Central memory CD4-positive, alpha-beta T cell (primary cell): ENCODE measurements at regions not wholly inside any gene's neighbourhood (a gene's known extent, or its start where the extent isn't known, plus 50 kb on each side); places are given as distances from the start of the nearest gene placed in this dataset.
"Not testable (repeated sequence)": the region's sequence is repeated elsewhere in the genome, so short reads cannot be mapped to it uniquely, and the experiment has no call there.

Experiments
- DNase-seq: peaks from one replicate; pipeline ENCODE4 v3.0.0; 2022

DNA sequence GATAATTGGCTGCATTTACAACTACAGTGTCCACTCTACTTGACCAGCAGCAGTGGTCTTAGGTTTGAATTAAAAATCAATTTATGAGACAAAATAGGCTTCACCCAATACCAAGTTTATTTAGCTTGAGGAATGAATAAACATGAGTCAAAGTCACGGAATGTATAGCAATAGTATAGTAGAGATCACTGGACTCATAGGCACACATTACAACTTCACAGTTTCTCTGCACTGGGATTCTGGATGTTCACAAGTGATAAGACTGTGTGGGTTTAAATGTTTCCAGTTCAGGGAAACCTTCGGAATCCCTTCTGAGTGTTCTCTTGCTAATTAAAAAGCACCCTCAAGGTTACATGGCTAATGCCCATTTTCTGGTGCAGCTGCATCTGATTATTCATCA, 1064.9 kb downstream of the SLITRK5 start:
- DNase-seq = no peak

DNA sequence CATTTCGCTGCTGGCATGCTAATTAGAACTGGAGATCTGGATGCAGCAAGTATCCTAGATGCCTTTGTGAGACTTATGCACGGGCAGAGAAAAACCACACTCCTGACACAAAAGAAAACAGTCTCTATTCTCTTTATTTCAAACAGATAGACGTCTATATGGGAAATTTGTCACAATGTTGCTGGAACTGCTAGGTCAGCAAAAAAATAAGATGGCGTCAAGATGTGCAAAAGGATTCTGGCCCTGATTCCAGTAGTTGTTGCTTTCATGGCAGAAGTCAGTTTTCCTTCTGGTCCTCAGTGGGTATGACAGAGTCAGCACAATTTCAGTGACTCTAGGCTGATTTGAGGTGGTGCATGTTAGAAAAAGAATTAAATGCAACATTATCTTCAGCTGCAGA, 1068.0 kb downstream of the SLITRK5 start:
- no peak for DNase-seq

GRCh38 chr13:88744289-88744688, 1073.1 kb downstream of the SLITRK5 start:
- no peak for DNase-seq

GRCh38 chr13:88745011-88745410, 1073.8 kb downstream of the SLITRK5 start:
- no peak for DNase-seq

DNA sequence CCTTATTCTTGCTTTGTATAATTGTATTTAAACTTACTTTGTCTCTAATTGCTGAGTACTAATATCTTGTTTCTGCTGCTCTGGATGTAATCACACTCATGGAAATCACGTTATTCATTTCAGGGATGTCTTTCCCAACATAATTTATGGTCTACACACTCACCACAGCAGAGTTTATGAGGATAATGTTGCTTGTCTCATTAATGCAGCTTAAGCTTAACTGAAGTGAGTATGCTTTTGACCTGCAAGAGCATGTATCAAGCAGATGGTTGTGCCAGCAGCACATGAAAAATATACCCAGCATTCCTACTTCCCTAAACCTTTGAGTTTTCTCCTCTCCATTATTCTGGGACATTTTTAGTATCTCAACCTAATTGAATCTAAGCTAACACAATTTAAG, 1080.9 kb downstream of the SLITRK5 start:
- no peak for DNase-seq

DNA sequence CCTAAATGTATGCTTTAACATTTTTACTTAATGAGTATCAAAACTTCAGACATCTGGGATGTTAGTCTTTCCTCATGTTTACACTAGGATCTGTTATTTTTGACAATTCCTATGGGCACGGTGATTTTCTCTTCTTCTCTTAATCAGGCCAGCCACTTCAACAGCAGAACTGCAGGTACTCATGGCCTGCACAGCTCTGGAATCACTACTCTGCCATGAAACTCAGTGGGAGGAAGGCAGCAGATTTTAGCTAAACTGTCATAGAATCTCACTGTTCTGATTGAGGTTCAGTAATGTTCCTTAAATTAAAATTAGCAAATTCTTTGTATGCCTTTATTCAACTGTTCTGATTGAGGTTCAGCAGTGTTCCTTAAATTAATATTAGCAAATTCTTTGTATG, 1083.0 kb downstream of the SLITRK5 start:
- DNase-seq = no peak

DNA sequence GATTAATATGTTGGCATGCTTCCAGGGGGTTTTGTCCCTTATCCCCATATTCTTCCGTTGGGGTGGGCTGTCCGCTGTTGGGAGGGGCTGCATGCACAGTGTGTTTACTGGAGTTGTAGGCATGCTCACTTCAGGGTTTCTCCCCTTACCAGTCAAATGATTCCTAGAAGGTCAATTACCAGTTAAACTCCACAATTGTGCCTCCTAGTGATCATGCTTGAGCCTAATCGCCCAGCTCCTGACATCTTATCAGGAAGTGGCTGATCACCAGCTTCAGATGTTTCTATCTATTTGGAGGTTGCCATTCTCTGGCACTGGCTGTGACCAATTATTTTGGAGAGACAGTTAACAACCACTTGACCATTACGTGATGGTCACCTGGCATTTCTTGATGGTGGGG, 1090.0 kb downstream of the SLITRK5 start:
- no peak for DNase-seq

- no peak for DNase-seq
These were observed 1092.9 kb downstream of the SLITRK5 start for GRCh38 chr13:88764103-88764502.

DNA sequence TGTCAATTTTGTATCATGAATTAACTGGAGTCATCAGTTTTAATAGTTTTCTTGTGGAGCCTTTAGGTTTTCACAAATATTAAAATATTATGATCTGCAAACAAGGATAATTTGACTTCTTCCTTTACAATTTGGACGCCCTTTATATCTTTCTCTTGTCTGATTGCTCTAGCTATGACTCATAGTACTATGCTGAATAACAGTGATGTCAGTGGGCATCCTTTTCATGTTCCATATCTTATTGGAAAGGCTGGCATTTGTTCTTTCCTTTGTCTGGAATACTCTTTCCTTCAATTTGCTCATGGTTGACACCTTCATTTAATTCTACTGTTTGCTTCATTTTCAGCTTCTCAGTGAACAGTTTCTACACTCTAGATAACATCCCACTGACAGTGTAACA, 1129.3 kb downstream of the SLITRK5 start:
- no peak for DNase-seq

DNA sequence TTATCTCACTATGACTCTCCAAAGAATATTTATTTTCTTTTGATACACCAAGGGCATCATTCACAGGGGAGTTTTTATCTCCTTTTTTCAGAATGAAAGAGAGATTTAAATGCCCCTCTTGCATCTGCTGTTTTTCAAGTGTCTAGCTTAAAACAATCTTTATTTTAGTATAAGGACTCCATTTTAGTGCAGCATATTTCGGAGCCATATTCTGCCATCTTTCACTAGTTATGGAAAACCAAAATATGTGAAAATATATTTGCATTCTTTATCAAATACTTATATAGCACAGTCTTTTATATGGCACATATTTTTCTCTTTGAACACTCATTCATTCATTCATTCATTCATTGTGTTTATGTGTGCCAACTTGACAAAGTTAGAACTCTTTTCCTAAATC, 1130.2 kb downstream of the SLITRK5 start:
- DNase-seq = no peak

DNA sequence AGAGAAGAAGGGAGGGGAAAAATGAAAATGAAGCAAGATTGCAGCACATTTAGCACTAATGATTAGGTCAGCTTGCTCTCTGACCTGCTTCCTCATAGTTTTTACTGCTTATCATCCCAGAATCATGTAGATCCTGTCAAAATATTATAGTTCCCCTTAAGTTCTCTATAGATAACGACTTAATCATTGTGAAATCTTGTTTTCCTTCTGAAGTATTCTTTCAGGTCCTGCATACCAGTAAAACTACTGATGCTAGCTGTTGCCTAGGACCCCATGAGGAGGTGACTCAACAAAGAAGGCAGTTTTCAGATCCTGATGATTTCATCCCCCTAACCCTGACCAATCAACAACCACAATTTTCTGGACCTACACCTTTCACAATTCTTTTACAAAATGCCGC, 1131.7 kb downstream of the SLITRK5 start:
- no peak for DNase-seq

DNA sequence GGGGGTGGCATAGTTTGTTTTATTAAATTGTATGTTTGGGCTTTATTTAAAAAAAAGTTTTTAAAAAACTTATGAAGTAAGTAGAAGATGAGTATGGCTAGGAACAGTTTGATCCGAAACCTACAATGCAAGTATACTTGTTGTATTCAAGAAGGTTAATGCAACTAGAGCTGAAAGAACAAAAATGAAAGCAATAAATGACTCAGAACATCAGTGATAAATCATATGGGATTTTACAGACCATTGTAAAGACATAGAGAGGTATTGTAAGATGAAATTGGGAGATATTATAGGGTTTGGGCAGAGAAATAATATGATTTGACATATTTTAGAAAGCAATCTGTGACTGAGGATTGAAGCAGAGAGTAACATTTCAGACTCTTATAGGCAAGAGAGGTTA, 1135.3 kb downstream of the SLITRK5 start:
- no peak for DNase-seq

- no peak for DNase-seq
These were observed 1146.4 kb downstream of the SLITRK5 start for GRCh38 chr13:88817560-88817959.

DNA sequence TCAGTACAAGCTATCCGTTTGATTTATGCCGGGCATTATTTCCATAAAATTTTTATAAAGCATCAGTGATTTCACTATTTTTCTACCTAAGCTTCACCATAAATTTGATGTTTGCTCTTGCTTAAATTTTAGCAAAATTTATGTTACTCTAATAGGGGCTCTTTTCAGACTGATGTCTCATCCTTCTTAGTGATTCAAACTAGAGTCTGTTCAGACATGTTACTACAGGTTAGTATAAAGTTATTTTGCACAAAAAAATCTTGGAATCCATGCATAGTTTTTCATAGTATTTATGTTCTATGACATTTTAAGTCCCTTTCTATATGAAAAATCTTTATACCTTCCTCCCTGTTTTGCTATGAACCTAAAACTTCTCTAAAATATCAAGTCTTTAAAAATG, 1151.9 kb downstream of the SLITRK5 start:
- DNase-seq = no peak

GRCh38 chr13:88824218-88824617, 1153.0 kb downstream of the SLITRK5 start:
- no peak for DNase-seq

GRCh38 chr13:88840085-88840484, 1168.9 kb downstream of the SLITRK5 start:
- no peak for DNase-seq

DNA sequence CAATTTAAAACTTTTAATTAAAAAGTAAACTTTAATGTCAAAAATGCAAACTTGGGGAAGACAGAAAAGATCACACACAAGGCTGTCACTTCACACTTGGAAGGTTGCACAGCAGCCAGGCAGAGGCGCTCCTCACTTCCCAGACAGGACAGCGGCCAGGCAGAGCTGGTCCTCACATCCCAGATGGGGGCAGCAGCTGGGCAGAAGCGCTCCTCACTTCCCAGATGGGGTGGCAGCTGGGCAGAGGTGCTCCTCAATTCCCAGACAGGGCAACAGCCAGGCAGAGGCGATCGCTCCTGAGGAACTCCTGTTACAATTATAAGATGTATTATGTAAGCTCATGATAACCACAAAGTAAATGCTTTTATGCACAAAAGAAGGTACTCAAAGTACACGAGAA, 1181.1 kb downstream of the SLITRK5 start:
- DNase-seq = not testable (repeated sequence)

DNA sequence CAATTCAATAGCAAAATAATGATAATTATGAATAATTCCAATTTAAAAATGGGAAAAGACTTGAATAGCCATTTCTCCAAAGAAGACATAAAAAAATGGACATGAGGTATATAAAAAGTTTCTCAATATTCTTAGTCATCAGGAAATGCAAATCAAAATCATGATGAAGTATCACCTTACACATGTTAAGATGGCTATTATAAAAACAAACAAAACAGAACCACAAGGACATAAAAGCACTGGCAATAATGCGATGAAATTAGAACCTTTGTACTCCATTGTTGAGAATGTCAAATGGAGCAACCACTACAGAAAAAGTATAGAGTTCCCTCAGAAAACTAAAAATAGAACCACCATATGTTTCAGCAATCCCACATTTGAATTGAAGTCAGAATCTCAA, 1186.1 kb downstream of the SLITRK5 start:
- DNase-seq = no peak

DNA sequence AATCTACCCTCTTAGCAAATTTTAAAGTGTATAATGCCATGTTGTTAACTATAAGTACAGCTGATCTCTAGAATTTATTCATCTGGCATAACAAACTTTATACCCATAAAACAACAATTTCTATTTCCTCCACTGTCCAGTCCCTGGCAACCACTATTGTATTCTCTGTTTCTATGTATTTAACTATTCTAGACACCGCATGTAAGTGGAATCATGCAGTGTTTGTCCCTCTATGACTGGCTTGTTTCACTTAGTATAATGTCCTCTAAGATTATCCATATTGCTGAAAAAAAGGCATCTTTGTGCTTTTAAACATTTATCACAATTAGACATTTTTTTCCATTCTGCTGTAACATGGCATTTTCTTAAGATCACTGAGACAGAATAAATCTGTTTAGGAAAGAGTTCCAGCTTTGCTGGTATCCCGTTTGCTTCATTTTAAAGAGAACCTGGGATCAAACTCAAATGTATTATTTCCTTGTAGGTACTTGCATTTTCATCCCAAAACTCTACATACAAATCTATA, 1191.0 kb downstream of the SLITRK5 start:
- no peak for DNase-seq

DNA sequence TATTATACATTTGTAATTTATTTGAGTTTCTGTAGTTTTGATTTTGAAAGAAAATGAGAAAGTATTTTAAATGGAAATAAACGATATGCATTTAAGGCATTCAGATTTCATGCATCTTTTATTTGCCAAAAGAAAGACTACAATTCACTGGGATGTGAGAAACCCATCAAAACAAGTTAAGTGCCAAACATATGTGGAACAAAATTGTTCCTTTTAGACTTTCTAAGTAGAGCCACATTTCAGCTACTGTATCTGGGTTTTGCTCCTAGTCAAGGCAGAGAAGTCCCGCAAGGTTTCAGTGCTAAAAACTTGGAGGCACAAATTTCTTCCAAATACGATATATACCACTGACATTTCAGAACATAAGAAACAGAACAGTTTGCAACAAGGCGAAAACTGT, 1191.9 kb downstream of the SLITRK5 start:
- no peak for DNase-seq

DNA sequence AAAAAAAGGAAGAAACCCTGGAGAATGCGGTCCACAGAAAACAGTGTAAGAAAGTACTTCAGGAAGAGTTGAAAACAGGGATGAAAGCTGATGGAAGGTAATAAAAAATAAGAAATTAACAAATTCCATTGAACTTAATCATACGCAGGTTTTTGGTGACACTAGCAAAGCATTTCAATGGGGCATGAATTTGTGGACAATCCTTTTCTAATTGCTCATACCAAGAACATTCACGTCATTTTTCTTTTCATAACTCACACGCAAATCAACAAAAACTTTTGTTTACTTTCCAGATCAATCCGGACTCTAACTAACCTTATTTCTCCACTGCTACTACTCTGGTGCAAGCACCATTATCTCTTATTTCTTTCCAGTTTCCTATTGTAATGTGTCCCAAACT, 1195.0 kb downstream of the SLITRK5 start:
- no peak for DNase-seq

DNA sequence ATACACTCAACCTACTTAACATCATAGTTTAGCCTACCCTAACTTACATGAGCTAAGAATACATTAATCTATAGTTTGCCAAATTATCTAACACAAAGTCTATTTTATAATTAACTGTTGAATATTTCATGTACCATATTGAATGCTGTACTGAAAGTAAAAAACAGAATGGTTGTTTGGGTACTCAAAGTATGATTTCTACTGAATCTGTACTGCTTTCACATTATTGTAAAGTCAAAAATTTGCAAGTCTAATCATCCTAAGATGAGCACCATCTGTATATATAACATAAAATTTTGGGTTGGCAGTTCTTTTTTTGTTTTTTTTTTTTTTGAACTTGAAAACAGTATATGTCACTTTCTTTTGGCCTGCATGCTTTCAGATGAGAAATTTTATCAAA, 1212.6 kb downstream of the SLITRK5 start:
- DNase-seq = no peak

DNA sequence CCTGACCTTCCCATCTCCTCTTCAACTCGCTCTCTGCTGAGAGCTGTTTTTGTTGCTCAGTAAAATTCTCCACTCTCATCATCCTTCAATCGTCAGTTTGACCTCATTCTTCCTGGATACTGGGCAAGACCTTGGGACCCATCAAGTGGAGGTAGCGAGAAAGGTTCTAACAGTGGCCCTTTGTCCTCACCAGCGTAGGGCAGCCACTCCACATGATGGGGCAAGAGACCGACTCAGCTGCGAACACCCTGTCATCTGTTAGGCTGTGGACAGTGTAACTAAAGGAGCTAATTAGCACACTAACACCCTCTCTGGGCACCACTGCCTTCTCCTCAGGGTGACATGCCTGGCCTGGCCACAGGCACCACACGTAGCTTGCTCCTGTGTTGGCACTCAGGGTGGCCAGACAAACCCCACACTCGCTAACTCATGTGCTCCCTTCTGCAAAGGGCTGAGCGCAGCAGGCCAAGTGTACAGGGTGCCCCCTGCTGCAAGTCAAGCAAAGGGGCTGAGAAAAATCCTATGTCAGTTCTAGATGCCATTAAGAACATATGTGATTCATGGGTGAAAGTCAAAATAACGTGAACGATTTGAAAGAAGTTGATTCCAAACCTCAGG, 1216.0 kb downstream of the SLITRK5 start:
- no peak for DNase-seq

DNA sequence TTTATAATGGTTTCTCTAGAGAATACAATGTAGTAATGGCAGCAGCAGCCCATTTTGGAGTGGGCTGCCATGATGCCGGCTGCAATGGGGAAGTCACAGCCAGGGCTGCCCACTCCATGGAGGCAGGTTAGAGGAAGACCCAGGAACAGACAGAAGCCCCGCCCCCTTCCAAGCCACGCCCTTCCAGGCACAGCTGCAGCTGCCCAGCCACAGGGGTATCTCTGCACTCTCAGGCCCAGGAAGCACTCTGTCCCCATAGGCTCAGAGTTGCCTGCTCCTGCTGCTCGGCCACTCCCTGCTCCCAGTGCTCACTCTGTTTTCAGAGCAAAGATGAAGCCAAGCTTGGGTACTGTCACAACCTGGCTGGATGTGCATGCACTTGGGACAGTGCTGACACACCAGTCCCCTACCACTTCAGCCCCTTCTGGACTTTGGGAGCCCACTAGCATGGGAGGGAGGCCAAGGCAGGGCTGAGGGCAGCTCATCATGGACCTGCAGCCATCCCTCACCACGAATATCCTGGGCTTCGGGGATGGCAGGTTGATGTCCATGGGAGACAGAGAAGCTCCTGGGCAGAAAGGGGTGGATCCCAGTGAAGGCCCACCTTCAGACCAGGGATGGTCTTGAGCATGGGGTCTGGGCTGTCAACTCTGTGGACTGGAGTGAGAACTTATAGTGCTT, 1224.2 kb downstream of the SLITRK5 start:
- DNase-seq = no peak

DNA sequence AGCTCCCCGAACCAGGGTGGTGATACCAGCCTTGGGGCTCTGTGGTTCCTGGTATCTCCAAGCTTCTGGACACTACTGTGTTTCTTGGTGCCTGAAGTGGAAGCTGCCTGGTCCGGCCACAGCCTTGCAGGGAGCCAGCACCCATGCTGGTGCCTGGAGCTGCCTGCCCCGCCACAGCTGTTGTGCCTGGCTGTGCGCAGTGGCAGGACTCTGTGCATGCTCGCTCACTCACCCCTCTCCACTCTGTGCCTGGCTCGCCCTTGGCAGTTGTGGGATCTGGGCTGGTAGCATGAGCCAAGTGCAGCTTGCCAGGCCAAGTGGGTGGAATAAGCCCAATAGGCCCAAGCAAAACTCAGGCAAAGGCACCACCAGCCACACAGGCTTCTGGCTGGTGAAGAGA, 1225.3 kb downstream of the SLITRK5 start:
- DNase-seq = no peak
